NCI-H2227 treated with DMSO at 0.1 percent for 48 hours (cell line): ENCODE measurements at regions not wholly inside any gene's neighbourhood (a gene's known extent, or its start where the extent isn't known, plus 50 kb on each side); places are given as distances from the start of the nearest gene placed in this dataset.

Source experiments
- DNase-seq: peaks from one replicate; lab custom pipeline; 2025; lab: John Stamatoyannopoulos, UW

- DNase-seq = no peak
Measured at GRCh38 chr9:89793124-89793495, 188.3 kb downstream of the GADD45G start.

DNA sequence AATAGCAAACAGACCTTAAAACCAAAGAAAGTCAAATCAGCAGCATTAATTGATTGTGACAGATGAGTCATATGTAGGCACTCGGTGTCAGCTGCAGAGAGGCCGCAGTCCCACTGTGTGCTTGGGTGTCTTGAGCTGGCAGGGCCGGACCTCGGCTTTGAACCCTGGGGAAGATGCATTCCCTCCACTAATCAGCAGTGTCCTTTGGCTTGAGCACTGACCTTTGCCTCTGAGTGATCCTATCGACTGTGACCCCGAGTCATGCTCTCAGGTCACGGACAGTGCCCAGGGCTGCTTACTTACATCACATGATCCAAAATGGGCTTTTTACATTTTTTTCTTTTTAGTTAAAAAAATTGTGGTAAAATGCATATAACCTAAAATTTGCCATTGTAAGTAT, 188.7 kb downstream of the GADD45G start:
- DNase-seq = no peak

- no peak for DNase-seq
Measured at GRCh38 chr9:89794918-89795317, 190.1 kb downstream of the GADD45G start.

GRCh38 chr9:89795538-89796195, 190.9 kb downstream of the GADD45G start:
- no peak for DNase-seq

GRCh38 chr9:89796606-89797005, 191.8 kb downstream of the GADD45G start:
- DNase-seq = no peak

DNA sequence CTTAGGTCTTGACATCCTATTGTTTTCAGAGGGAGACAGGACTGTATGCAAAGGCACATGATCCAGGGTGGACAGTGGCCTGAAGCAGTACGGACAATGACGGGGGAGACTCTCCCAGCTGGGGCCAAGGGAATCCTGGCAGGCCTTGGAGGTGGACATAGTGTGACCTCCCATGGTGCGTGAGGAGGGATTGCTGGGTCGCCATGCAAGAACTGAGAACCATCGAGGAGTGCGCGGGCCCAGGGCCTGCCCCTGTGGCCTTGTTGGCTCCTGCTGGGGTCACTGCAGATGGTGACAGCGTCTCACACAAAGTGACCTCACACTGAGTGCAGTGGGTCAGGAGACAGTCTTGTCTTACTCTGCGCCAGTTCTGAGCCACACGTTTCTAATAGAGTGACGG, 192.4 kb downstream of the GADD45G start:
- DNase-seq = no peak

DNA sequence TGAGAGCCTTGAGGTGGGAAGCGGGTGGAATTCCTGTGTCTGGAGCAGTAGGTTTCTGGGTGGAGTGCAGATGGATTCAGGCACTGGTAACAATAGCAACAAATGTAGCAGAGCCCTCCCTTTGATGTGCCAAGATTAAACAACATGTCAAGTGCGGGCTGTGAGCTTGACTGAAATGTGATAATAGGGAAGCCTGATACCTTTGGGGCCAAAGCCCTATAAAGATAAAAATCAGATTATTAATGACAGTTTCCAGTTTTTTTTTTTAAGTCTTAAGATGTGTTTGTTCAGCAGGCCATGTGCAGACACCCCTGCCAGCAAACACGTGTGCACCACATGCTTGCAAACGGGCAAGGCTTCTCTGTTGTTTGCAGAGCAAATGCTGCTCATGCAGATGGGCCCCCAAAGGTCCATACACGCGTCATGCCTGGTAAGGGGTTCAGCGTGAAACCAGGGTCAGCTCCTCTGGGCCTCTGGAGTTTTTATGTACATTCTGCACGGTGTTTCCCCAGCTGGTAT, 193.2 kb downstream of the GADD45G start:
- no peak for DNase-seq

DNA sequence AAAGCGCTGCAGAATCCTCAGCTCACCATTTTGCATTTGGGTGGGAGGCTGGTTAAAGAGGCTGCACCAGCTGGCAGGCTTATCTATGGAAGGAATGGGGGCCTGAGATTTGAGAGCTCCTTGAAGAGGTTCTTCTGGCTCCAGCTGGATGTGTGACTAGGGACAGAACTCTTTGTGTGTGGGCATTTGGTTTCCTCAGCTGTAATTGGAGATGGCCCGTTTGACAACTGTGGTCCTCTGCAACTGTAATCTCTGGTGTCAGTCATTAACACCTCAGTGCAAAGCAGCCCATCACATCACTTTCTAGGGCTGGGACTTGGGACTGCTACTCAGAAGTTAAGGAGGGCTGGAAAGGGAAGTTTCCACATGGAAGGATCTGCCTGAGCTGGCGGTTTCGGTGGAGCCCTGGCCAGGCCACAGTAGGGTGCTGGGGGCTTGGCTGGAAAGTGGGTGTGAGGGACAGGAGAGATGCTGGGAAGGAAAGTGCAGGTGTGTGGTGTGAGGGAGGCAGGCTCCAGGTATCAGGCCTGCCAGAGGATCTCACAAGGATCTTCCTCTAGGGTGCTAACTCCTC, 193.8 kb downstream of the GADD45G start:
- DNase-seq = no peak

GRCh38 chr9:89799221-89799620, 194.4 kb downstream of the GADD45G start:
- no peak for DNase-seq

- DNase-seq = no peak
Measured at GRCh38 chr9:89799766-89800165, 195.0 kb downstream of the GADD45G start.

DNA sequence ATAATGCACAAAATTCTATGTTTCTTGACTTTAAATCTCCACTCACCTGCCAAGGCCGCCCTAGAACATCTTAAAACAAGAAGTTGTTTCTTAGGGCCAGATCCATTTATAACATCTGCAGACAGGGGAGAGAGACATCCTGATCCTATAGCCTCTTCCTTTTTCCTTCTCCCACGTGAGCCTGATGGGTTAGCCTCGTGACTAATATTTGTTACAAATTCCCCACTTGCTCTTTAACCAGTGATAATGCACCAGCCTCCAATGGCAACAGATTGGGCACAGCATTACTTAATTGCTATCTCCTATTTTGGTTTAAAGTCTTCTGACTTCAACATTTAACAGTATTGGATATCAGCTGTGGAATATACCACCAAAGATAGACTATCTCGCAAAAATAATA, 196.5 kb downstream of the GADD45G start:
- no peak for DNase-seq

DNA sequence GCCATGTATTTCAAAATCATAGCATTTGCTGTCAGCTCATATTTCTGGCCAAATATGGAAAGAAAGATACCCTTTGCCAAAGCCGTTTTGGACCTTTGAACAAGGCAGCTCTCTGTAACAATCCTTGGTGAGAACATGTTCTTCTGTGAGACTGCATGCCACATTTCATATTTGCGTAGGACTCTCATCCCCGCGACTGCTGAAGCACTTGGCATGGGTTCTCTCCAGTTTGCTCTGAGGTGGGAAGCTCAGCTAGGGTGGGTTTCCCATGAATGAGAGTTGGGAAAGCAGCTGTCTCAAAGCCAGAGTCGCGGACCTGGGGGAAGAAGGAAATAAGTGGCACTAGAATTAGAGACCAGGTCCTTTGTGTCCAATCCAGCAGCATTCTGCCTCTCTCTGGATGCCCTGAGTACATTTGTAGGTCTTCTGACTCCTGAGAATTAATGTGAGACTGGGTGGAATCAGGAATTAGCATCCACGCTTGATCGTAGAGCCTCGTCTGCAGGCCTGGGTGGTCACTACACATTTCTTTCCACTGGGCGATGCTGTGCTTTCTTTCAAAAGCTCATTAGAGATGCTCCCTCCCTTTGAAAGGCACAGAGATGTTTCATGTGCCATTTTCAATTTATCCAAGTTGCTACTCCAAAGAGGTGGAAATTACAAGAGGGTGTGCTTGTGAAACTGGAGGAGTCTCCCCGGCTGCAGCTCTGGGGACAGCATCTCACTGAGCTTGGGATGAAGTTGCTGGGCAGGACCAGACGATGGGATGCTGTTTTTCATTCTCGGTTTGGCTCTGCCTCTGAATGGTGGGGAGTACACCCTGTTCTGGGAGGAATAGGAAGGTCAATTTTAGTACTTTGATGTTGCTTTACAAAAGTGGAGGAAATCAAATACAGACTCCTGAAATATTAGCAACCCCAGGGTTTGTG, 197.2 kb downstream of the GADD45G start:
- no peak for DNase-seq

- no peak for DNase-seq
Measured at GRCh38 chr9:89802781-89803355, 198.1 kb downstream of the GADD45G start.

DNA sequence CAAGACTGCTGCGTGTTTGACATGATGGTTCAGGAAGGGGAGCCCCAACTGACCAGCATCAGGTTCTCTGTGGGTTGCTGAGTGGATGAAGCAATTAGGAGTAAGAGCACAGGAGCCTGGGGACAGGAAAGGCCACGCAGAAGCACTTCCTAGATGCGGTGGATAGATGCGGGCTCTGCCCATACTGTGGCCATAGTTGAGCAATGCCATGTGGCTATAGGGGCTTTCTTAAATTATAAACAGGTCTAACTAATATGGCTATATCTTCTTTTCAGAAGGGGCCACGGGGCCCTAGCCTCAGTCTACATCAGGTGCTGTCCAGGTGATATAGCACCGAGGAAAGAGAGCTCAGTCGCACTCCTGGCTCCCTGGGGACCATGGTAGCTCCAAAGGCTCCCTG, 198.6 kb downstream of the GADD45G start:
- no peak for DNase-seq

- DNase-seq = no peak
Measured at GRCh38 chr9:89804766-89805531, 200.1 kb downstream of the GADD45G start.

GRCh38 chr9:89805571-89806292, 200.9 kb downstream of the GADD45G start:
- no peak for DNase-seq

DNA sequence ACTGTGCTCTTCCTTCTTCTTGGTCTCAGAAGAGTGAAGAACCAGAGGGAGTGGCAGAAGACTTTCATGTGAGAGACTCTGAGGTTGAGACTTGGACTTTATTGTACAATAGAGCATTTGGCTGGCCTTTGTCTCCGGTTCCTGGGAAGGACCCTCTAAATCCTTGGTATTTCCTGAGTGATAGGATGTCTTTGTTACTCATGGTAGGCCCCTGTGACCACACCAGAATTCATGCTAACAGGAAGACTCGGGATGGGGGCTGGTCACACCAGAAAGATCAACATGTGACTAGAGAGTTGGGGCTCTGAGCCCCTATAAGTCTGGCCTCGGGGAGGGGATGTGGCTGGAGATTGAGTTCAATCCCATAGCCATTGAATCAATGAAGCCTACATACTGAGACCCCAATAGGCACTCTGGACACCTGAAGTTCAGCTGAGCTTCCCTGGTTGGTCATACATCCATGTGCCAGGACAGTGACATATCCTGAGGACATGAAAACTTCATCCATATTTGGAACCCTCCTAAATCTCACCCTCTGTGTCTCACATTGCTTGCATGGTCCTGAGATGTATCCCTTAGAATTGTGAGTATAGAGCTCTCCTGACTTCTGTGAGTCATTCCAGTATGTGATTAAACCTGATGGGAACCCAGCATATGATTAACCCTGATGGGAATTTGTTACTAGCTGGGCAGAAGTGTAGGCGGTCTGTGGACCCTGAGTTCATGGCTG, 201.7 kb downstream of the GADD45G start:
- DNase-seq = no peak

DNA sequence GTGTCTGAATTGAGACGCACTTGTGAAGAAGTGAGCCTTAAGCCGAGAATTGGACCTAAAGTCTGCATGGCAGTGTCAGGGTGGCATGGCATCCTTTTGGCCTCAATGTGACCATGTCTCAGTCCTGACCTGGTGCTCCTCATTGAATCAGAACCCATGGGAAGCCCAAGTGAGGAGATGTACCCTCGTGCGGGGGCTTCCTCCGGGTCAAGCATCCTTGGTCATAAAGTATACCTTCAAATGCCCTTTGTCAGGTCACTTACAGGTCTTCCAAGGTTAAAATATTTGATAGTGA, 202.2 kb downstream of the GADD45G start:
- no peak for DNase-seq

GRCh38 chr9:89807682-89808075, 202.9 kb downstream of the GADD45G start:
- no peak for DNase-seq

GRCh38 chr9:89808076-89808755, 203.4 kb downstream of the GADD45G start:
- no peak for DNase-seq
